ENCODE measurements at regions not wholly inside any gene's neighbourhood (a gene's known extent, or its start where the extent isn't known, plus 50 kb on each side); places are given as distances from the start of the nearest gene placed in this dataset.

- WGBS (ENCODE audit: insufficient coverage) = 80% methylated on average over 1 of the region's 1 CpG
- H3K4me3 Mint-ChIP-seq = no peak overlapping the region
- Histone ChIP-seq H3K4me2 (replicated peaks; ENCODE audit: extremely low read depth, low read length, poor library complexity, severe bottlenecking) (no peak overlapping the region), H3K4me1 (ENCODE audit: control insufficient read depth in 1 of 2, insufficient read depth in 2 of 2, low read length in 2 of 2) (no peaks in the 10 kb centered on the region), H3K27ac (ENCODE audit: low read depth in 1 of 2, low read length in 2 of 2) (no peak overlapping the region), H3K9ac (ENCODE audit: insufficient read depth, low read length, poor library complexity, severe bottlenecking) (no peak overlapping the region), H3K27me3 (ENCODE audit: control insufficient read depth in 2 of 2, insufficient read depth in 2 of 2, low read length in 2 of 2) (no peaks in the 10 kb centered on the region), H3K9me3 (replicated peaks in 1 of 2; ENCODE audit: control insufficient read depth in 1 of 2, insufficient read depth in 1 of 2, low read length in 2 of 2) (no peaks in the 10 kb centered on the region), H4K20me1 (ENCODE audit: insufficient read depth, low read length) (no peaks in the 10 kb centered on the region), H3K36me3 (replicated peaks in 1 of 2; ENCODE audit: control insufficient read depth in 1 of 2, insufficient read depth in 2 of 2, low read length in 2 of 2) (no peaks in the 10 kb centered on the region), H3K4me3 (replicated peaks in 1 of 3; ENCODE audit: low read depth in 2 of 3, low read length in 3 of 3) (no peak overlapping the region), H2AFZ (ENCODE audit: insufficient read depth, low read depth, low read length, poor library complexity, severe bottlenecking) (no peak overlapping the region), H3K79me2 (ENCODE audit: insufficient read depth, low read length) (no peaks in the 10 kb centered on the region)
- DNase-seq = no peak
- H3K9me3 Mint-ChIP-seq = peaks cover 0 to 5% (median 0%) of the 10 kb centered on the region in 7 donors
- H3K36me3 Mint-ChIP-seq = no peaks in the 10 kb centered on the region
- no peak for TF ChIP-seq CTCF (IDR thresholded peaks at IDR 0.05)
- H3K27ac Mint-ChIP-seq = no peak overlapping the region
- H3K4me1 Mint-ChIP-seq = no peaks in the 10 kb centered on the region
- intact Hi-C loops (cut with micrococcal nuclease) = no loop called here
- peaks cover 0 to 2% (median 0%) of the 10 kb centered on the region in 3 donors for H3K27me3 Mint-ChIP-seq (ENCODE audit: low read depth in 3 of 3)
Measured at GRCh38 chr4:29521281-29521680, 1198.9 kb upstream of the PCDH7 start.

- H3K9ac ChIP-seq (ENCODE audit: insufficient read depth, low read length, poor library complexity, severe bottlenecking) = no peak overlapping the region
- no peaks in the 10 kb centered on the region for H3K27me3 ChIP-seq (ENCODE audit: control insufficient read depth in 2 of 2, insufficient read depth in 2 of 2, low read length in 2 of 2)
- Mint-ChIP-seq H3K27ac (no peak overlapping the region), H3K4me1 (no peaks in the 10 kb centered on the region), H3K36me3 (no peaks in the 10 kb centered on the region), H3K27me3 (ENCODE audit: low read depth in 3 of 3) (no peaks in the 10 kb centered on the region), H3K4me3 (no peak overlapping the region), H3K9me3 (peaks cover 0 to under 1% (median 0%) of the 10 kb centered on the region in 7 donors)
- H3K27ac ChIP-seq (ENCODE audit: low read depth in 1 of 2, low read length in 2 of 2) = no peak overlapping the region
- no peaks in the 10 kb centered on the region for H3K4me1 ChIP-seq (ENCODE audit: control insufficient read depth in 1 of 2, insufficient read depth in 2 of 2, low read length in 2 of 2)
- peaks cover 0 to 2% of the 10 kb centered on the region in 2 donors for H3K9me3 ChIP-seq (replicated peaks in 1 of 2; ENCODE audit: control insufficient read depth in 1 of 2, insufficient read depth in 1 of 2, low read length in 2 of 2)
- 75% methylated on average over 1 of the region's 3 CpGs for WGBS (ENCODE audit: insufficient coverage)
- intact Hi-C loops (cut with micrococcal nuclease) = no loop called here
- H3K4me3 ChIP-seq (replicated peaks in 1 of 3; ENCODE audit: low read depth in 2 of 3, low read length in 3 of 3) = no peak overlapping the region
- no peak for TF ChIP-seq CTCF (IDR thresholded peaks at IDR 0.05)
- no peaks in the 10 kb centered on the region for H4K20me1 ChIP-seq (ENCODE audit: insufficient read depth, low read length)
- no peaks in the 10 kb centered on the region for H3K36me3 ChIP-seq (replicated peaks in 1 of 2; ENCODE audit: control insufficient read depth in 1 of 2, insufficient read depth in 2 of 2, low read length in 2 of 2)
- no peak overlapping the region for H2AFZ ChIP-seq (ENCODE audit: insufficient read depth, low read depth, low read length, poor library complexity, severe bottlenecking)
- no peaks in the 10 kb centered on the region for H3K79me2 ChIP-seq (ENCODE audit: insufficient read depth, low read length)
- no peak overlapping the region for H3K4me2 ChIP-seq (replicated peaks; ENCODE audit: extremely low read depth, low read length, poor library complexity, severe bottlenecking)
- DNase-seq = no peak
Measured at GRCh38 chr4:29536745-29537144, 1183.4 kb upstream of the PCDH7 start.

All from CD14-positive monocyte (primary cell).